ENCODE measurements at regions not wholly inside any gene's neighbourhood (a gene's known extent, or its start where the extent isn't known, plus 50 kb on each side); places are given as distances from the start of the nearest gene placed in this dataset.

GRCh38 chr1:229759037-229759435 lies 133.0 kb downstream of the URB2 start:
- TF ChIP-seq CTCF (conservative IDR thresholded peaks at IDR 0.05; ENCODE audit: low read depth, low read length) = no peak
- no peak for TF ChIP-seq EZH2 (IDR thresholded peaks at IDR 0.05; ENCODE audit: low read length, unreplicated experiment)
- TF ChIP-seq EZH2phosphoT487 (IDR thresholded peaks at IDR 0.05; ENCODE audit: borderline replicate concordance, low read length) = no peak
